Breast epithelium (tissue), 4 donors: ENCODE measurements at regions not wholly inside any gene's neighbourhood (a gene's known extent, or its start where the extent isn't known, plus 50 kb on each side); places are given as distances from the start of the nearest gene placed in this dataset.
A peak's percentile ranks its signal among the peaks of the same experiment; 100 is the strongest.

Experiments used
- DNase-seq, 2 donors: peaks; one replicate each; pipeline ENCODE4 v3.0.0-alpha.2; 2019; ENCODE audit warnings: low spot score in 2 of 2
- H3K27ac ChIP-seq, 2 donors: fragments of 200-600 bp; sonication (generic) in 1 of 2; one replicate each; pipeline ENCODE4 v1.5.1; 2016 to 2019; ENCODE audit warnings: mild to moderate bottlenecking in 1 of 2
- H3K27me3 ChIP-seq, 2 donors: fragments of 200-600 bp; sonication (generic) in 1 of 2; one replicate each; pipeline versions ENCODE4 v1.5.1 to v1.6.0; 2017 to 2019; ENCODE audit warnings: control low read depth in 1 of 2, mild to moderate bottlenecking in 1 of 2
- H3K36me3 ChIP-seq: fragments of 200-600 bp; one replicate; pipeline ENCODE4 v1.5.1; 2019
- H3K4me1 ChIP-seq, 2 donors: fragments of 200-600 bp; sonication (generic); one replicate each; pipeline ENCODE4 v1.5.1; 2016 to 2019; ENCODE audit warnings: control low read depth in 1 of 2
- H3K4me3 ChIP-seq, 3 donors: fragments of 200-600 bp; sonication (generic); 1 replicate in 2 of 3; 2 replicates in 1 of 3; pipeline ENCODE4 v1.5.1; 2016 to 2019; ENCODE audit warnings: mild to moderate bottlenecking in 3 of 3, moderate library complexity in 2 of 3
- H3K9me3 ChIP-seq, 2 donors: fragments of 200-600 bp; sonication (generic) in 1 of 2; one replicate each; pipeline ENCODE4 v1.5.1; 2016 to 2019; ENCODE audit warnings: control low read depth in 1 of 2
- POLR2A ChIP-seq: fragments of 450-650 bp; IDR thresholded peaks from one replicate; pipeline ENCODE4 v1.6.1; 2016; ENCODE audit warnings: antibody characterized with exemption, mild to moderate bottlenecking, moderate library complexity
- POLR2AphosphoS5 ChIP-seq, 3 donors: sonication (generic); formaldehyde crosslinking; IDR thresholded peaks; one replicate each; pipeline ENCODE4 v1.6.1; 2017; ENCODE audit warnings: antibody characterized with exemption in 3 of 3
- intact Hi-C: fragments of 100-400 bp; cut with DNase I; formaldehyde crosslinking; loops from one replicate; pipeline ENCODE4 v1.15.1; 2023; ENCODE audit warnings: low total_unique reads
- TF ChIP-seq, protein P1 (sequence below), 3 donors: fragments of 450-650 bp; IDR thresholded peaks; one replicate each; pipeline ENCODE4 v1.5.1; 2016 to 2017; ENCODE audit warnings: antibody characterized with exemption in 3 of 3, mild to moderate bottlenecking in 3 of 3, moderate library complexity in 3 of 3

DNA sequence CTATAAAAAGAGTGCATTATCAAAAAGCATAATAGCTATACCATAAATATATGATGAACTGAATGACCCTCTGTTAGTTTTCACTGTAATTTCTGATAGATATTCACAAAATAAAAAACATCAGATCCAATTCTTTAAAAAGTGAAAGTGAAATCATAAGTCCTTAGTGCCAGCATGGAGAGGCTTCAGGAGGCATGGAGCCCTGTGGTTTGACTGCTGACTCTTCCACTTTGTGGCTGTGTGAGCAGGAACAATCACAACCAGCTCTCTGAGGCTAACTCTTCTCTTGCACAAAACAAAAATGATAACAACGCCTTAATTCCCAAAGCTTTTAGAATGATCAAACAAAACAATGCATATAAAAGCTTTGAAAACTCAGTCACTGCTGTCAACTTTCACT is 1143.9 kb downstream of the PDHA2 start:
- peak overlapping the region in 1 of 3 donors; percentile 17 for H3K4me3 ChIP-seq
- H3K36me3 ChIP-seq, result no peaks in the 10 kb centered on the region
- H3K4me1 ChIP-seq, result no peaks in the 10 kb centered on the region
- TF ChIP-seq POLR2AphosphoS5 (IDR thresholded peaks at IDR 0.05), result no peak
- no peaks in the 10 kb centered on the region for H3K9me3 ChIP-seq
- DNase-seq, result no peak
- no peaks in the 10 kb centered on the region for H3K27me3 ChIP-seq
- no peak overlapping the region for H3K27ac ChIP-seq
- intact Hi-C loops, result no loop called here

DNA sequence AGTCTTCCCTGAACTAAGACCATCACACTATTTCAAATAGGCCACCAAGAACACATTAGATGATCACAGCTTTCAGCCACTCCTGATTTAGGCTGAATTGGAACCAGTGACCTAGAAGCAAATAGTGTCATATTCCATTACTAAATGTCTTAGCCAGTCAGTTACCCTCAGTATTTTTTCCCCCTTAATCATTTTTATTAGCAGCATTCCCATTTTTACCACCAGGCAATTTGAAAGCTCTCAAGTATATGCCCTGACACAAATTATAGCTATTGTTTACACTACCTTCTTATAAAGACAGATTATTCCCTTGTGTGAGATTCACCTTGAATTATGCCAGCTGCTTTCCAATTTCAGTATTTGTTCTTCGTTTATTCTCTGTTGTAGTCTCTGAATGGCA is 1146.9 kb downstream of the PDHA2 start:
- Histone ChIP-seq H3K36me3 (no peaks in the 10 kb centered on the region), H3K4me1 (no peaks in the 10 kb centered on the region), H3K4me3 (no peak overlapping the region), H3K9me3 (no peaks in the 10 kb centered on the region), H3K27ac (no peak overlapping the region), H3K27me3 (no peaks in the 10 kb centered on the region)
- intact Hi-C loops, result no loop called here
- no peak for TF ChIP-seq POLR2AphosphoS5 (IDR thresholded peaks at IDR 0.05)
- TF ChIP-seq POLR2A, result no peak
- TF ChIP-seq, protein P1, sequence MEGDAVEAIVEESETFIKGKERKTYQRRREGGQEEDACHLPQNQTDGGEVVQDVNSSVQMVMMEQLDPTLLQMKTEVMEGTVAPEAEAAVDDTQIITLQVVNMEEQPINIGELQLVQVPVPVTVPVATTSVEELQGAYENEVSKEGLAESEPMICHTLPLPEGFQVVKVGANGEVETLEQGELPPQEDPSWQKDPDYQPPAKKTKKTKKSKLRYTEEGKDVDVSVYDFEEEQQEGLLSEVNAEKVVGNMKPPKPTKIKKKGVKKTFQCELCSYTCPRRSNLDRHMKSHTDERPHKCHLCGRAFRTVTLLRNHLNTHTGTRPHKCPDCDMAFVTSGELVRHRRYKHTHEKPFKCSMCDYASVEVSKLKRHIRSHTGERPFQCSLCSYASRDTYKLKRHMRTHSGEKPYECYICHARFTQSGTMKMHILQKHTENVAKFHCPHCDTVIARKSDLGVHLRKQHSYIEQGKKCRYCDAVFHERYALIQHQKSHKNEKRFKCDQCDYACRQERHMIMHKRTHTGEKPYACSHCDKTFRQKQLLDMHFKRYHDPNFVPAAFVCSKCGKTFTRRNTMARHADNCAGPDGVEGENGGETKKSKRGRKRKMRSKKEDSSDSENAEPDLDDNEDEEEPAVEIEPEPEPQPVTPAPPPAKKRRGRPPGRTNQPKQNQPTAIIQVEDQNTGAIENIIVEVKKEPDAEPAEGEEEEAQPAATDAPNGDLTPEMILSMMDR (IDR thresholded peaks at IDR 0.05), result no peak
- DNase-seq, result no peak

DNA sequence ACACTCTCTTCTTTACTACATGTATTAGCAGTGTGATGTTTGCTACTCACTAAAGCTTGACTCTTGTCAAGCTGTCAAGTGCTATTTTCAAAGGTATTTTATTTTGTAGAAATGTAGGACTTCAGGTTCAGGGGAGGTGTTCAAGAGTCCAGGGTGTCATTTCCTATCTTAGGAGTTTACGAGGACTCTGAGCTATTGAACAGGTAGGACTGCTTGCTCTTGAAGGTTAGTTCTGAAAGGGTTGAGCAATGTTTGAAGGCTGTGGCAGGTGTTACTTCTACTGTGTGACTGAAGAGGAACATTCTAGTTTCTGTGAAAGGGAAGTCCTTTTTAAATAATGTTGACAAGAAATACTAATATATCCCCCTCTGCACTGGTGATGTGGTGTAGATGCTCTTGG is 1151.2 kb downstream of the PDHA2 start:
- TF ChIP-seq POLR2AphosphoS5 (IDR thresholded peaks at IDR 0.05), result no peak
- no peak for TF ChIP-seq POLR2A
- TF ChIP-seq, protein P1 (IDR thresholded peaks at IDR 0.05), result no peak
- intact Hi-C loops, result no loop called here
- Histone ChIP-seq H3K4me1 (no peaks in the 10 kb centered on the region), H3K27me3 (no peaks in the 10 kb centered on the region), H3K27ac (no peak overlapping the region), H3K36me3 (no peaks in the 10 kb centered on the region), H3K9me3 (no peaks in the 10 kb centered on the region), H3K4me3 (no peak overlapping the region)
- no peak for DNase-seq

DNA sequence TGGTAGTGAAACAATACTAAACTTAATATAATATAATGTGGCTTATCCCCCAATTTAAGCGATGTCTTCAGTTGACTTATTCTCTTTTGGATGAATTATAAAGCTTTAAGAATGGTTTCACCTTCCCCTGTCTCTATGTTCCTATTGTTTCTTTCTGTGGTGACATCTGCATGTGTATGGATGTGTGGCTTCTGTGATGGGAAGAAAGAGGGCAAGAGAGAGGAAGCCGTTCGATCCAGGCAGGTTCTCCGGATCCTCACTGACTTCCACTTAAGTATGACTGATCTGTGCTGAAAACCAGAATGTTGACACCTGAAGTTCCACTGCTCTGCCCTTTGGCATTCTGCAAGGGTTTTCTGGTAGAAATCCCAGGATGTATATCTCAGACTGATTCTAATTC is 1150.8 kb downstream of the STPG2 start:
- no peaks in the 10 kb centered on the region for H3K4me1 ChIP-seq
- TF ChIP-seq, protein P1 (IDR thresholded peaks at IDR 0.05), result no peak
- no peak for TF ChIP-seq POLR2AphosphoS5 (IDR thresholded peaks at IDR 0.05)
- TF ChIP-seq POLR2A, result no peak
- intact Hi-C loops, result no loop called here
- DNase-seq, result no peak
- H3K36me3 ChIP-seq, result no peaks in the 10 kb centered on the region
- no peaks in the 10 kb centered on the region for H3K9me3 ChIP-seq
- H3K4me3 ChIP-seq, result no peak overlapping the region
- no peak overlapping the region for H3K27ac ChIP-seq
- H3K27me3 ChIP-seq, result no peaks in the 10 kb centered on the region

DNA sequence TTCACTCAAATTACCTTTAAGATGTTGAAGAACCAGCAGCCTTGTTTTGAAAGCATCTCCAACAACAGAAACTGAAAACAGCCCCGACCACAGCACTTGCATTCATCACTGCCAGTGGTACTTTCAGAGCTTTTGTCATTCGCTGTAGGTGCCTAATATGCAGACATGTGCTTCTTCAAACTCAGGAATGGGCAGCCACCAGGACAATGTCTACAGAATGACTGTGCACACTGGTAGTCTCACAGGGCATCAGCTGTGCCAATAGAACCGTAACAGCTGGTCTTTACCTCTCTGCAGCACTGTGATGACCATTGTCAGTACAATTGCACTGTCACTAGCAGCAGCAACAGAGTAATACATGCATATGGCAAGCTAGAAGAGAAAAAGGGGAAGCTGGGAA is 1149.7 kb downstream of the STPG2 start:
- TF ChIP-seq, protein P1 (IDR thresholded peaks at IDR 0.05), result no peak
- TF ChIP-seq POLR2A (no peak), POLR2AphosphoS5 (IDR thresholded peaks at IDR 0.05) (no peak)
- H3K27me3 ChIP-seq, result no peaks in the 10 kb centered on the region
- no peak for DNase-seq
- H3K9me3 ChIP-seq, result no peaks in the 10 kb centered on the region
- H3K36me3 ChIP-seq, result no peaks in the 10 kb centered on the region
- no peak overlapping the region for H3K4me3 ChIP-seq
- intact Hi-C loops, result no loop called here
- no peak overlapping the region for H3K27ac ChIP-seq
- no peaks in the 10 kb centered on the region for H3K4me1 ChIP-seq

DNA sequence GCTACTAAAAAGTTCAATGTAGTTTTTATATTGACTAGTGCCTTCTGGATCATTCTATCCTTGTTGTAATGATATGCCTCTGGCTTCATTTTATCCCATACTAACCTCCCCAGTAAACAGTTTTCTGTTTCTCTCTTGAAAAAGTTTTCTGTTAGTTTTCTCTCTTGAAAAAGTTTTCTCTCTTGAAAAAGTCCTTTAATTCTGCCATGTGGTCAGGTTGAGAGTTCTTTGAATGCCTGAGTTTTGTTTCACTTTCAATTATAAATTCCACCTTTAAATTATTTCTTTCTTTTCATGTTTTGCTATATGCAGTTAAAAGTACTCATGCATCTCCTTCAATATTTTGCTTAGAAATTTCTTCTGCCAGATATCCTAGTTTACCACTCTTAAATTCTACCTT is 1139.6 kb downstream of the STPG2 start:
- no peak for DNase-seq
- no peak overlapping the region for H3K27ac ChIP-seq
- H3K4me1 ChIP-seq, result no peaks in the 10 kb centered on the region
- no peaks in the 10 kb centered on the region for H3K27me3 ChIP-seq
- no peaks in the 10 kb centered on the region for H3K9me3 ChIP-seq
- no peaks in the 10 kb centered on the region for H3K36me3 ChIP-seq
- H3K4me3 ChIP-seq, result no peak overlapping the region
- TF ChIP-seq POLR2AphosphoS5 (IDR thresholded peaks at IDR 0.05) (no peak), POLR2A (no peak)
- TF ChIP-seq, protein P1 (IDR thresholded peaks at IDR 0.05), result no peak
- intact Hi-C loops, result no loop called here
